HG02763 (cell line): ENCODE measurements at regions not wholly inside any gene's neighbourhood (a gene's known extent, or its start where the extent isn't known, plus 50 kb on each side); places are given as distances from the start of the nearest gene placed in this dataset.

Experiments
- ATAC-seq: cut with Tn5 transposase; IDR thresholded peaks from one replicate; pipeline ENCODE4 v1.9.1; 2021; ENCODE audit warnings: mild to moderate bottlenecking, moderate library complexity; ENCODE audit not compliant: unreplicated experiment

DNA sequence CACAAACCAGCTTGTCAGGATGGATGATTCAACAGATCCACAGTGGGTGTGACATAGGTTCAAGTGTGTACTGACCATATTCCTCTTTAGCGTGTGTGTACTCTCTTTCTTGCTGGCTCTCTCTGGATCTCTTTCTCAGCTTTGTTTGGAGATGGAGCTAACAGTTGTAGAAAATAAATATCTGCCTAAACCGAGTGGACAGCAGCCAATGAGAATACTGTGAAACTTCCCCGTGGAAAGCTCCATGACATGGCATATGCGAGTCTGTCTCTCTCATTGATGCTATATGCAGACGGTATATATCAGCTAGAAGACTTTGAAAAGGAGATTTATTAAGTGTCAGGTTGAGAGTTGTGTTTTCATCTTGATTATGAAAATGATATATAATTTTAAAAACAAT is 406.5 kb upstream of the SUCLG2 start:
- ATAC-seq: no peak

- no peak for ATAC-seq
These were observed 405.8 kb upstream of the SUCLG2 start for GRCh38 chr3:68060191-68060590.

DNA sequence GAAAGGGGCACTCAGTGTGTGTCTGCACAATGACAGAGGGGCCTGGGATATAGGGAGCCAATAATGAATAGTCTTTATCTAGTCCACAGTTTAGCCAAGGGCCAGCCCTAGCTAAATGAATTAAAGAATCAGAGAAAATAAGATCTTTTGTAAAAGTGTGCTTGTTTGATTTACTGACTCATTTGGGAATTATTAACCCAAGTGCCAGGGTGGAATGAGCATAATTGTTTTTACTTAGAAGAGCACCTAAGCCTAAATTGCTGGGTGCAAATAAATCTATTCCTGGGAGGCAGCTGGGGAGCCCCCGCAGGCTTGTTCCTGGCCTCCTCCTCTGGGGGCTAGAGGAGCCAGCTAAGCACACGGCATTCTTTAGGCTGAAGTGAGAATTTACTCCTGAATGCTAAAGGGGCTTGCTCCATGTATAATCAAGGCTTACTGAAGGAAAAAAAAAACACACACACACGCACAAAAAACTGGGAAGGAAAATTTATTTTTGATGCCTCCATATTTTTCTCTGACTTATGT is 405.3 kb upstream of the SUCLG2 start:
- ATAC-seq: no peak

DNA sequence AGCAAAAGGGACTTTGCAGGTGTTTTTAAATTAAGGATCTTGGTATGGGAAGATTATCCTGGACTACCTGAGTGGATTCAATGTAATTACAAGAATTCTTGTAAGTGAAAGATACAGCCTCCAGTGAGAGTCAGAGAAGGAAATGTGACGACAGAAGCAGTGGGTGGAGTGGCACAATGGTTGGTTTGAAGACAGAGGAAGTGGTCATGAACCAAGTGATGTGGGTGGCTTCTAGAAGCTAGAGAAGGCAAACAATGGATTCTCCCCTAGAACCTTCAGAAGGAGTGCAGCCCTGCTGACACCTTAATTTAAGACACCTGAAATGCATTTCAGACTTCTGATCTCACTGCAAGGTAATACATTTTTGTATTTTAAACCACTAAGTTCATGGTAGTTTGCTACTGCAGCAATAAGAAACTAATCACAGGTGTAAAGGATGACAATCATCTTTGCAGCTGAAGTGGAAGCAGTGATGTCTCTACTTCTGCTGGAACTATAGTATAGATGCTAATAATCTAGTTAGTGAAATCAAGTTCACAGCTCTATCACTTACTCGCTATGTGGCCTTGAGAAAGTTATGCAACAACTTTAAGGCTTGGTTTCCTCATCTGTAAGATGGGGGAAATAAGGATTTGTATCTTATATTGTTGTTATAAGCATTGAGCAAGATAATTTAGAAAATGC is 403.4 kb upstream of the SUCLG2 start:
- ATAC-seq: no peak

- ATAC-seq: no peak
These were observed 402.1 kb upstream of the SUCLG2 start for GRCh38 chr3:68056556-68056955.

GRCh38 chr3:68055215-68055614 is 400.8 kb upstream of the SUCLG2 start:
- ATAC-seq: no peak

GRCh38 chr3:68049776-68050175 is 395.4 kb upstream of the SUCLG2 start:
- no peak for ATAC-seq

DNA sequence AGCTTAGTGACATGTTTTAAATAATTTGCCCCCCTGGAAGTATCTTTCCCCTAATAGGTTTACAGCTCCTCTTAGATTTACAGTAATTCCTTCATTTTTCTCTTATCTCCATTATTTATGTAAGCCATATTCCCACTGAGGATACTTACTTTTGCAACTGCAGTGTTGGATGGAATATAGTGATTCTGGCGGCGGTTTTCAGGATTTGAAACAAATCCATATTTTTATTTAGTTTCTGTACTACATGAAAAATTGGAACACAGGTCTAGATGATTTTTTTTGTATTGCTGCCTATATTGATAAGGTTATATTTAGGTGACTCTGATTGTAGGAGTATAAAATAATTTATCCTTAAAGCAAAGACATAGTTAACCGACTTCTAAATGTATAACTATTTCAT is 391.6 kb upstream of the SUCLG2 start:
- no peak for ATAC-seq

- no peak for ATAC-seq
These were observed 379.5 kb upstream of the SUCLG2 start for GRCh38 chr3:68033867-68034266.

DNA sequence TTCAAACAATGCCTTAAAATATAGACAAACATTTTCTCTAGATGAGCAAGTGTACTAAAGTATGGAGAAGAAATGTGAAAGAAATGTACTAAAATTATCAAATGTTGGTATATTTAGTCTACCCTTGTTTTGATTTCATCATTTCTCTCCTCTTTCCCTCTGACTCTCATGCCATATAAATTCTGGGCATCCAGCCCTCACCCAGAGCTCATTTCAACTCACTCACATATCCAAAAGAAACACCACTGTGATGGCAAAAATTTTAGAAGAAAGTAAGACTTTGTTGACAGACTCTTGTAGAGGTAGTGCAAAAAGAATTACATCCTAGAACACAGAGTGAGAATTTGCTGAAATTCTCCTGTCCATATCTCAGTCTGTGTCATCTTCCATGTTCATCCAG is 377.8 kb upstream of the SUCLG2 start:
- ATAC-seq: no peak

DNA sequence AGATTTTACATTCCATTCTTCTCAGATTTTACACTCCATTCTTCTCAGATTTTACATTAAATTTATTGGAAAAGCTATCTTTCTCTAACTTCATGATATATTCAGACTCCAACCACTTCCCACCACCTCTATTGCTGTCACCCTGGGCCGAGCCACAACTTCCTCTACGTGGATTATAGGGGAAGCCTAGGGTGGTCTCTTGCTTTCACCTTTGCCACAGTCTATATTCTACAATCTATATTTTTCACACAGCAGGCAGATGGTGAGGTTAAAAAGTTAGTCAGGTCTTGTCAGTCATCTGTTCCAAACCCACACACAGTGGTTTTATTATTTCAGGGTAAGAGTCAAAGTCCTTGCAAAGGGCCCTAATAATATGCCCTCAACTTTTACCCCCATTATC is 370.8 kb upstream of the SUCLG2 start:
- ATAC-seq: no peak

DNA sequence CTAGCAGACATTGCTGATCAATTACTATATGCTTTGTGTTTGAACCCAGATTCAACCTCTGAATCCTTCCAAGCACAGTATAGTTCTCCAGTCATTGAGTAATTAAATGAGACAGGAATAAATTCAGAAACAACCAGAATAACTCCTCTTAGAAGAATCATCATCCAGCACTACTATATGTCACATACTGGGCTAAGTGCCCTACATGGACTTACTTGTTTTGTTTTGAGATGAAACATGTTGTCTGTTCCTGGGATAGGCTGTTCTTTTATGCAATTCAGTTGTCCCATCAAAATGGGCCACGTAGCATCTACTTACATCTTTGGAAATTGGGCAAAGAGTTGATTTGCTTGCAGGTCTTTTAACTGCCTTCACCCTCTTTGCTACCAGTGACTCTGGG is 365.5 kb upstream of the SUCLG2 start:
- ATAC-seq: no peak

DNA sequence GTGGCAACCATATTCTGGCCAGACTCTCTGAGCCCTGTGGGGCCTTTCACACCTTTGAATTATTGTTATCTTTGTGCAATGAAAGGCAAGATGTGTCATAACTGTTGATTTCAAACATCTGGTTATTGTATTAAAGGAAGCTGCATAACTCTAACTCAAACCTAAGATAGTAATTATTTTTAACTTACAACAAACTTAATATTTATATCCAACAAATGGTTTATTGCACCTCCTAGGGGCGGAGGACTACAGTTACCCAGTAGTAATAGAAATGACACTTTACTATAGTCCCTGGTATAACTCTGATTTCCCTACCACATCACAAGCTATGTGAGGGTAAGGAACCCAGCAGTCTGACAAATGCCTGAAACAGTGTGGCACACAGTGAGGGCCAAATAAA is 363.9 kb upstream of the SUCLG2 start:
- ATAC-seq: no peak

- no peak for ATAC-seq
These were observed 362.7 kb upstream of the SUCLG2 start for GRCh38 chr3:68017069-68017468.

DNA sequence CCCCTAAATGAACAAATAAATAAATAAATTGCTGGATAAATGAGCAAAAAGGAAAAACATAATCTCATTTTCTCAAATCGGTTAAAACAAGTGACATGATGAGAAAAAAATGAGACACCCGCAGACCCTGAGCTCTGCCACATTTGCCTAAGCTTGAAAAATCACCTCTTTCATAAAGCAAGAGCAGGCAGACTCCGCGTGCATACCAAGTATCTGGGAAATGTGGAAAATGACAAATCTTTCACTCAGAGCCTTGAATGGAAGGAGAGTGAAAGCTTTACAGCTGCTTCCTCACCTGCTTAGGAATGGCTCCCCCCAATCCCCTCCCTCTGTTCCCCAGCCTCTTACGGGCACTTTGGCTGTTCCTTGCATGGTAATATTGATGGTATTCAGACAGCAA is 355.5 kb upstream of the SUCLG2 start:
- ATAC-seq: no peak

- ATAC-seq: no peak
These were observed 353.3 kb upstream of the SUCLG2 start for GRCh38 chr3:68007621-68008226.

GRCh38 chr3:68006646-68007045 is 352.2 kb upstream of the SUCLG2 start:
- no peak for ATAC-seq

GRCh38 chr3:68004091-68004490 is 349.7 kb upstream of the SUCLG2 start:
- no peak for ATAC-seq

- ATAC-seq: no peak
These were observed 343.9 kb upstream of the SUCLG2 start for GRCh38 chr3:67998281-67998680.

GRCh38 chr3:67995206-67995605 is 340.8 kb upstream of the SUCLG2 start:
- ATAC-seq: no peak

- ATAC-seq: no peak
These were observed 332.3 kb upstream of the SUCLG2 start for GRCh38 chr3:67986706-67987105.

- no peak for ATAC-seq
These were observed 328.8 kb upstream of the SUCLG2 start for GRCh38 chr3:67983166-67983565.

DNA sequence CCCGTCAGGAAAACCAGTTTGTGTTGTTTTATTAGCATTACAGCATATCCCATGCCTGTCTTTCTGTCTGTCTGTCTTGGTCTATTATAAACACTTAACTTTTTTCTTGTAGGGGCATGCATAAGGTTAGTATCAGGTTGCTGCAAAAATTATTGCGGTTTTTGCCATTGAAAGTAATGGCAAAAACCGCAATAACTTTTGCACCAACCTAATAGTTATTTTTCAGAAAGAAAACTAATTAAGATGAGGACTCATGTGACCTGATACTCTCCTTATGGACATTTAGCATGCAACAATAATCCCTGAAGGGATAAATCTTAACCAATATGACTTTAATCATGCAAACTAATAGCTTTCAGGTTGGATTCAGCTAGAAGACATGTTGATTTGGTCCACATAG is 326.7 kb upstream of the SUCLG2 start:
- no peak for ATAC-seq
